HUES64 (cell line): ENCODE measurements at regions not wholly inside any gene's neighbourhood (a gene's known extent, or its start where the extent isn't known, plus 50 kb on each side); places are given as distances from the start of the nearest gene placed in this dataset.

Experiments
- H3K27ac ChIP-seq: 2 replicates; pipeline ENCODE4 v1.7.0; 2013; ENCODE audit warnings: low read depth, low read length, inconsistent platforms
- H3K27me3 ChIP-seq: 2 replicates; pipeline ENCODE4 v1.6.1; 2013; ENCODE audit warnings: mild to moderate bottlenecking, low read length; ENCODE audit not compliant: insufficient read depth
- H3K36me3 ChIP-seq: 2 replicates; pipeline ENCODE4 v1.6.1; 2013; ENCODE audit warnings: mild to moderate bottlenecking, low read length; ENCODE audit not compliant: insufficient read depth
- H3K4me1 ChIP-seq: 2 replicates; pipeline ENCODE4 v1.6.1; 2013; ENCODE audit warnings: mild to moderate bottlenecking, low read length, moderate library complexity; ENCODE audit not compliant: insufficient read depth
- H3K4me3 ChIP-seq: 2 replicates; pipeline ENCODE4 v1.5.1; 2013; ENCODE audit warnings: mild to moderate bottlenecking, low read length, moderate library complexity
- H3K9ac ChIP-seq: 2 replicates; pipeline ENCODE4 v1.6.1; 2013; ENCODE audit warnings: mild to moderate bottlenecking, low read depth, low read length
- H3K9me3 ChIP-seq: 2 replicates; pipeline ENCODE4 v1.6.1; 2013; ENCODE audit warnings: low read depth, low read length; ENCODE audit not compliant: insufficient read depth
- WGBS: fragments of 150-250, 120-280 bp; methylation state at CpG from one replicate; pipeline ENCODE4 v1.1.7; 2013; ENCODE audit warnings: missing lambda C conversion rate; 5-methylcytosine and 5-hydroxymethylcytosine counted together

GRCh38 chr11:79937676-79938334 is 497.0 kb upstream of the TENM4 start:
- H3K9ac ChIP-seq, result no peak overlapping the region
- H3K36me3 ChIP-seq, result no peaks in the 10 kb centered on the region
- no peaks in the 10 kb centered on the region for H3K9me3 ChIP-seq
- no peak overlapping the region for H3K4me3 ChIP-seq
- peaks cover 6% of the 10 kb centered on the region; the same call in 1 of the 2 replicates for H3K4me1 ChIP-seq
- H3K27ac ChIP-seq, result no peak overlapping the region
- H3K27me3 ChIP-seq, result no peaks in the 10 kb centered on the region
- no CpG with 5 or more reads among the region's 3 CpGs for WGBS

- 62% methylated on average over 1 of the region's 1 CpG for WGBS
- no peaks in the 10 kb centered on the region for H3K27me3 ChIP-seq
- H3K36me3 ChIP-seq, result no peaks in the 10 kb centered on the region
- no peaks in the 10 kb centered on the region for H3K9me3 ChIP-seq
- no peaks in the 10 kb centered on the region for H3K4me1 ChIP-seq
- H3K27ac ChIP-seq, result no peak overlapping the region
- no peak overlapping the region for H3K4me3 ChIP-seq
- no peak overlapping the region for H3K9ac ChIP-seq
Measured at GRCh38 chr11:79932612-79933011, 491.8 kb upstream of the TENM4 start.

- no peaks in the 10 kb centered on the region for H3K36me3 ChIP-seq
- no peaks in the 10 kb centered on the region for H3K9me3 ChIP-seq
- WGBS, result 80% methylated on average over 1 of the region's 1 CpG
- H3K27me3 ChIP-seq, result no peaks in the 10 kb centered on the region
- no peak overlapping the region for H3K9ac ChIP-seq
- H3K27ac ChIP-seq, result no peak overlapping the region
- H3K4me3 ChIP-seq, result no peak overlapping the region
- no peaks in the 10 kb centered on the region for H3K4me1 ChIP-seq
Measured at GRCh38 chr11:79931692-79932091, 490.9 kb upstream of the TENM4 start.

GRCh38 chr11:79926707-79927106 is 485.9 kb upstream of the TENM4 start:
- Histone ChIP-seq H3K36me3 (no peaks in the 10 kb centered on the region), H3K4me1 (no peaks in the 10 kb centered on the region), H3K27me3 (no peaks in the 10 kb centered on the region), H3K4me3 (no peak overlapping the region), H3K9ac (no peak overlapping the region), H3K9me3 (no peaks in the 10 kb centered on the region), H3K27ac (no peak overlapping the region)
- 79% methylated on average over 2 of the region's 2 CpGs for WGBS

GRCh38 chr11:79925570-79925969 is 484.7 kb upstream of the TENM4 start:
- H3K4me3 ChIP-seq, result no peak overlapping the region
- no peaks in the 10 kb centered on the region for H3K27me3 ChIP-seq
- H3K4me1 ChIP-seq, result no peaks in the 10 kb centered on the region
- no peak overlapping the region for H3K9ac ChIP-seq
- WGBS, result 100% methylated on average over 3 of the region's 3 CpGs
- no peaks in the 10 kb centered on the region for H3K9me3 ChIP-seq
- H3K27ac ChIP-seq, result no peak overlapping the region
- no peaks in the 10 kb centered on the region for H3K36me3 ChIP-seq

GRCh38 chr11:79922641-79923040 is 481.8 kb upstream of the TENM4 start:
- H3K27ac ChIP-seq, result no peak overlapping the region
- no peak overlapping the region for H3K4me3 ChIP-seq
- H3K4me1 ChIP-seq, result no peaks in the 10 kb centered on the region
- H3K27me3 ChIP-seq, result no peaks in the 10 kb centered on the region
- no peaks in the 10 kb centered on the region for H3K9me3 ChIP-seq
- no peak overlapping the region for H3K9ac ChIP-seq
- WGBS, result no CpG with 5 or more reads among the region's 3 CpGs
- H3K36me3 ChIP-seq, result no peaks in the 10 kb centered on the region

GRCh38 chr11:79920480-79920879 is 479.6 kb upstream of the TENM4 start:
- Histone ChIP-seq H3K4me3 (no peak overlapping the region), H3K9me3 (no peaks in the 10 kb centered on the region), H3K27me3 (no peaks in the 10 kb centered on the region), H3K27ac (no peak overlapping the region), H3K36me3 (no peaks in the 10 kb centered on the region), H3K4me1 (no peaks in the 10 kb centered on the region), H3K9ac (no peak overlapping the region)
- WGBS, result 73% methylated on average over 1 of the region's 1 CpG

GRCh38 chr11:79919350-79919749 is 478.5 kb upstream of the TENM4 start:
- Histone ChIP-seq H3K27me3 (no peaks in the 10 kb centered on the region), H3K4me1 (no peaks in the 10 kb centered on the region), H3K9me3 (no peaks in the 10 kb centered on the region), H3K9ac (no peak overlapping the region), H3K27ac (no peak overlapping the region), H3K4me3 (no peak overlapping the region), H3K36me3 (no peaks in the 10 kb centered on the region)

GRCh38 chr11:79918846-79919245 is 478.0 kb upstream of the TENM4 start:
- Histone ChIP-seq H3K9me3 (no peaks in the 10 kb centered on the region), H3K27me3 (no peaks in the 10 kb centered on the region), H3K36me3 (no peaks in the 10 kb centered on the region), H3K4me1 (no peaks in the 10 kb centered on the region), H3K27ac (no peak overlapping the region), H3K9ac (no peak overlapping the region), H3K4me3 (no peak overlapping the region)
- WGBS, result 82% methylated on average over 1 of the region's 1 CpG

- Histone ChIP-seq H3K9ac (no peak overlapping the region), H3K9me3 (no peaks in the 10 kb centered on the region), H3K4me3 (no peak overlapping the region), H3K36me3 (no peaks in the 10 kb centered on the region), H3K27ac (no peak overlapping the region), H3K27me3 (no peaks in the 10 kb centered on the region), H3K4me1 (no peaks in the 10 kb centered on the region; the same call in 1 of the 2 replicates)
- 95% methylated on average over 8 of the region's 8 CpGs for WGBS
Measured at GRCh38 chr11:79906164-79906563, 465.3 kb upstream of the TENM4 start.

GRCh38 chr11:79902493-79902892 is 461.7 kb upstream of the TENM4 start:
- 94% methylated on average over 2 of the region's 2 CpGs for WGBS
- Histone ChIP-seq H3K4me3 (no peak overlapping the region), H3K4me1 (no peaks in the 10 kb centered on the region; the same call in 1 of the 2 replicates), H3K27ac (no peak overlapping the region), H3K9me3 (no peaks in the 10 kb centered on the region), H3K9ac (no peak overlapping the region), H3K27me3 (no peaks in the 10 kb centered on the region), H3K36me3 (no peaks in the 10 kb centered on the region)

- Histone ChIP-seq H3K9me3 (no peaks in the 10 kb centered on the region), H3K4me1 (no peaks in the 10 kb centered on the region; the same call in 1 of the 2 replicates), H3K27me3 (no peaks in the 10 kb centered on the region), H3K4me3 (no peak overlapping the region), H3K27ac (no peak overlapping the region), H3K36me3 (no peaks in the 10 kb centered on the region), H3K9ac (no peak overlapping the region)
- WGBS, result 91% methylated on average over 1 of the region's 1 CpG
Measured at GRCh38 chr11:79897896-79898295, 457.1 kb upstream of the TENM4 start.
